HCT116 (cell line): ENCODE measurements at regions not wholly inside any gene's neighbourhood (a gene's known extent, or its start where the extent isn't known, plus 50 kb on each side); places are given as distances from the start of the nearest gene placed in this dataset.

Source experiments
- CEBPB ChIP-seq: IDR thresholded peaks from 2 replicates; pipeline ENCODE4 v1.6.1; 2012; ENCODE audit warnings: low read depth
- ELF1 ChIP-seq: IDR thresholded peaks from 2 replicates; pipeline ENCODE4 v1.6.1; 2012; ENCODE audit warnings: low read depth, borderline replicate concordance
- POLR2AphosphoS5 ChIP-seq: IDR thresholded peaks from 2 replicates; pipeline ENCODE4 v1.6.1; 2011; ENCODE audit warnings: mild to moderate bottlenecking, low read depth, low read length, moderate library complexity
- YY1 ChIP-seq: IDR thresholded peaks from 2 replicates; pipeline ENCODE4 v1.6.1; 2011; ENCODE audit warnings: low read length, low read depth, moderate library complexity, mild to moderate bottlenecking; ENCODE audit not compliant: insufficient replicate concordance; ENCODE audit errors: extremely low read depth
- ZFX ChIP-seq: fragments of 450-650 bp; IDR thresholded peaks from 2 replicates; pipeline ENCODE4 v1.6.1; 2017
- ZNF274 ChIP-seq: fragments of 200-500 bp; sonication (Bioruptor generic); IDR thresholded peaks from 2 replicates; pipeline ENCODE4 v1.6.1; 2014; ENCODE audit warnings: mild to moderate bottlenecking, low read depth, low read length, inconsistent platforms
- TF ChIP-seq, protein P1 (sequence below), 3 experiments: fragments of 200-600 bp in 1 of 3; sonication (generic) in 1 of 3; IDR thresholded peaks in 2 of 3; conservative IDR thresholded peaks in 1 of 3; 2 replicates each; pipeline ENCODE4 v1.5.1; 2012 to 2017; ENCODE audit warnings: low read depth in 2 of 3, low read length in 2 of 3, antibody characterized with exemption in 1 of 3, borderline replicate concordance in 1 of 3, control low read depth in 1 of 3, mild to moderate bottlenecking in 1 of 3, mixed read lengths in 1 of 3, mixed run types in 1 of 3, moderate library complexity in 1 of 3; ENCODE audit not compliant: insufficient read depth in 1 of 3
- TF ChIP-seq, protein P2 (sequence below): IDR thresholded peaks from 2 replicates; pipeline ENCODE4 v1.6.1; 2011; ENCODE audit warnings: mild to moderate bottlenecking, low read length, moderate library complexity; ENCODE audit not compliant: insufficient replicate concordance; ENCODE audit errors: extremely low read depth

DNA sequence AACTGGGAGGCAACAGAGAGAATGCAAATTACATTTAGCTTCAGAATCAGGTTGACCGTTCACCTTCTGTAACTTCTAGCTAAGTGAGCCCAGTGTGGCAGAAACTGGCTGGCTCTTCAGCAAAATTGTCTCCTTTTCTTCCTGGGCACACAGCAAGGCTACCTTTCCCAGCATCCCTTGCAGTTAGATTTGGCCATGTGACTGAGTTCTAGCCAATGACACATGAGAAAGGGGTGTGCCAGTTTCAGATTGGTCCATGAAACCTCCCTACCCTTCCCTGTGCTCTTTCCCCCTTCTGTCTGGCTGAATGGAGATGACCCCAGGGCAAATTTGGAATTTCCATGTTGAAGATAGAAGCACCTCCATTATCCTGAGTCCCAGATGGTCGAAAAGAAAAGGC lies 72.5 kb upstream of the SMIM23 start:
- TF ChIP-seq ELF1, result no peak
- TF ChIP-seq, protein P1, sequence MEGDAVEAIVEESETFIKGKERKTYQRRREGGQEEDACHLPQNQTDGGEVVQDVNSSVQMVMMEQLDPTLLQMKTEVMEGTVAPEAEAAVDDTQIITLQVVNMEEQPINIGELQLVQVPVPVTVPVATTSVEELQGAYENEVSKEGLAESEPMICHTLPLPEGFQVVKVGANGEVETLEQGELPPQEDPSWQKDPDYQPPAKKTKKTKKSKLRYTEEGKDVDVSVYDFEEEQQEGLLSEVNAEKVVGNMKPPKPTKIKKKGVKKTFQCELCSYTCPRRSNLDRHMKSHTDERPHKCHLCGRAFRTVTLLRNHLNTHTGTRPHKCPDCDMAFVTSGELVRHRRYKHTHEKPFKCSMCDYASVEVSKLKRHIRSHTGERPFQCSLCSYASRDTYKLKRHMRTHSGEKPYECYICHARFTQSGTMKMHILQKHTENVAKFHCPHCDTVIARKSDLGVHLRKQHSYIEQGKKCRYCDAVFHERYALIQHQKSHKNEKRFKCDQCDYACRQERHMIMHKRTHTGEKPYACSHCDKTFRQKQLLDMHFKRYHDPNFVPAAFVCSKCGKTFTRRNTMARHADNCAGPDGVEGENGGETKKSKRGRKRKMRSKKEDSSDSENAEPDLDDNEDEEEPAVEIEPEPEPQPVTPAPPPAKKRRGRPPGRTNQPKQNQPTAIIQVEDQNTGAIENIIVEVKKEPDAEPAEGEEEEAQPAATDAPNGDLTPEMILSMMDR (IDR thresholded peaks at IDR 0.05 in 2 of 3, conservative IDR thresholded peaks at IDR 0.05 in 1 of 3; ENCODE audit: borderline replicate concordance in 1 of 3, insufficient read depth in 1 of 3, low read depth in 2 of 3, low read length in 2 of 3), result no peak
- TF ChIP-seq CEBPB, result no peak
- TF ChIP-seq, protein P2, sequence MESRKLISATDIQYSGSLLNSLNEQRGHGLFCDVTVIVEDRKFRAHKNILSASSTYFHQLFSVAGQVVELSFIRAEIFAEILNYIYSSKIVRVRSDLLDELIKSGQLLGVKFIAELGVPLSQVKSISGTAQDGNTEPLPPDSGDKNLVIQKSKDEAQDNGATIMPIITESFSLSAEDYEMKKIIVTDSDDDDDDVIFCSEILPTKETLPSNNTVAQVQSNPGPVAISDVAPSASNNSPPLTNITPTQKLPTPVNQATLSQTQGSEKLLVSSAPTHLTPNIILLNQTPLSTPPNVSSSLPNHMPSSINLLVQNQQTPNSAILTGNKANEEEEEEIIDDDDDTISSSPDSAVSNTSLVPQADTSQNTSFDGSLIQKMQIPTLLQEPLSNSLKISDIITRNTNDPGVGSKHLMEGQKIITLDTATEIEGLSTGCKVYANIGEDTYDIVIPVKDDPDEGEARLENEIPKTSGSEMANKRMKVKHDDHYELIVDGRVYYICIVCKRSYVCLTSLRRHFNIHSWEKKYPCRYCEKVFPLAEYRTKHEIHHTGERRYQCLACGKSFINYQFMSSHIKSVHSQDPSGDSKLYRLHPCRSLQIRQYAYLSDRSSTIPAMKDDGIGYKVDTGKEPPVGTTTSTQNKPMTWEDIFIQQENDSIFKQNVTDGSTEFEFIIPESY, result no peak
- TF ChIP-seq ZFX, result no peak
- no peak for TF ChIP-seq ZNF274
- TF ChIP-seq YY1, result no peak
- no peak for TF ChIP-seq POLR2AphosphoS5
